Heart left ventricle (tissue), 16 donors: ENCODE measurements at regions not wholly inside any gene's neighbourhood (a gene's known extent, or its start where the extent isn't known, plus 50 kb on each side); places are given as distances from the start of the nearest gene placed in this dataset.

Source experiments
- ATAC-seq, 4 donors: fragments of 200-7000 bp; cut with Tn5 transposase; one replicate each; pipeline ENCODE4 v1.9.1; 2020 to 2022; ENCODE audit warnings: moderate library complexity in 4 of 4, mild to moderate bottlenecking in 3 of 4, moderate number of reproducible peaks in 1 of 4
- DNase-seq, 5 donors: peaks; one replicate each; pipeline ENCODE4 v3.0.0-alpha.2; 2020
- H3K27ac ChIP-seq, 12 donors: fragments of 200-600 bp; sonication (generic) in 4 of 12; one replicate each; pipeline versions ENCODE4 v1.5.0 to v1.8.0; 2016 to 2022; ENCODE audit warnings: mild to moderate bottlenecking in 2 of 12
- H3K27me3 ChIP-seq, 9 donors: fragments of 200-600 bp; sonication (generic) in 2 of 9; one replicate each; pipeline versions ENCODE4 v1.5.1 to v1.8.0; 2016 to 2022; ENCODE audit warnings: mild to moderate bottlenecking in 3 of 9
- H3K36me3 ChIP-seq, 9 donors: fragments of 200-600 bp; sonication (generic) in 2 of 9; one replicate each; pipeline versions ENCODE4 v1.5.0 to v1.8.0; 2018 to 2022; ENCODE audit warnings: mild to moderate bottlenecking in 2 of 9
- H3K4me1 ChIP-seq, 12 donors: fragments of 200-600 bp; sonication (generic) in 4 of 12; one replicate each; pipeline versions ENCODE4 v1.5.0 to v1.8.0; 2016 to 2022; ENCODE audit warnings: mild to moderate bottlenecking in 3 of 12
- H3K4me3 ChIP-seq, 12 donors: fragments of 200-600 bp; sonication (generic) in 4 of 12; one replicate each; pipeline versions ENCODE4 v1.5.0 to v1.8.0; 2017 to 2022; ENCODE audit warnings: mild to moderate bottlenecking in 9 of 12, moderate library complexity in 4 of 12
- H3K9me3 ChIP-seq, 12 donors: fragments of 200-600 bp; sonication (generic) in 4 of 12; one replicate each; pipeline versions ENCODE4 v1.5.0 to v1.8.0; 2016 to 2022; ENCODE audit warnings: mild to moderate bottlenecking in 1 of 12
- POLR2A ChIP-seq, 2 donors: fragments of 450-650 bp; IDR thresholded peaks; one replicate each; pipeline ENCODE4 v1.6.1; 2017; ENCODE audit warnings: antibody characterized with exemption in 2 of 2, mild to moderate bottlenecking in 2 of 2, moderate library complexity in 2 of 2
- WGBS, 4 donors: extraction: QIAGEN DNeasy Blood & Tissue Kit in 2 of 4; methylation state at CpG; one replicate each; pipeline versions ENCODE4 v1.1.5 to v1.1.7; 2013 to 2018; 5-methylcytosine and 5-hydroxymethylcytosine counted together
- intact Hi-C, 10 donors: fragments of 100-400 bp; cut with DNase I; formaldehyde crosslinking; loops; one replicate each; pipeline versions ENCODE4 v1.11.1 to v1.14.2; 2022
- TF ChIP-seq, protein P1 (sequence below), 12 donors: fragments of 200-600 bp; sonication (generic) in 4 of 12; IDR thresholded peaks; one replicate each; pipeline versions ENCODE4 v1.5.0 to v1.8.0; 2018 to 2022; ENCODE audit warnings: antibody characterized with exemption in 12 of 12, mild to moderate bottlenecking in 5 of 12
- donor health status: ischemic (EF 13 %, LVEDD 7.1; RV severe dilation, severe dysfunction).
- donor health status: healthy with polysubstance abuse.
- donor health status: DM: no; HTN: yes; CAD: no.
- donor health status: DM: no; HTN: no; CAD: no.
- donor health status: ischemic (EF 25% LVEDD 6.9; RV normal size, moderate dysfunction).
- donor health status: ischemic (EF 25% LVEDD 5.7; RV mildly dilated, moderate dysfunction).
- donor health status: healthy.
- donor health status: DM: yes; HTN: yes; CAD: no.
- donor health status: ischemic (EF 35%, LVEDD 5.7; RV mildly dilated, moderate dysfunction).
- donor health status: nonischemic (EF 11% LVEDD 7.7; RV severe dilation, severe dysfunction).
- donor health status: DM: yes; HTN: yes; CAD: no.
- donor health status: PGD.
- donor health status: ischemic (EF 29% LVEDD 5.4; RV normal size, mild dysfunction).
- donor health status: nonischemic (EF 23%, LVEDD 6.1; RV moderate dilation, normal function).

- no peak for TF ChIP-seq POLR2A (IDR thresholded peaks at IDR 0.05)
- TF ChIP-seq, protein P1, sequence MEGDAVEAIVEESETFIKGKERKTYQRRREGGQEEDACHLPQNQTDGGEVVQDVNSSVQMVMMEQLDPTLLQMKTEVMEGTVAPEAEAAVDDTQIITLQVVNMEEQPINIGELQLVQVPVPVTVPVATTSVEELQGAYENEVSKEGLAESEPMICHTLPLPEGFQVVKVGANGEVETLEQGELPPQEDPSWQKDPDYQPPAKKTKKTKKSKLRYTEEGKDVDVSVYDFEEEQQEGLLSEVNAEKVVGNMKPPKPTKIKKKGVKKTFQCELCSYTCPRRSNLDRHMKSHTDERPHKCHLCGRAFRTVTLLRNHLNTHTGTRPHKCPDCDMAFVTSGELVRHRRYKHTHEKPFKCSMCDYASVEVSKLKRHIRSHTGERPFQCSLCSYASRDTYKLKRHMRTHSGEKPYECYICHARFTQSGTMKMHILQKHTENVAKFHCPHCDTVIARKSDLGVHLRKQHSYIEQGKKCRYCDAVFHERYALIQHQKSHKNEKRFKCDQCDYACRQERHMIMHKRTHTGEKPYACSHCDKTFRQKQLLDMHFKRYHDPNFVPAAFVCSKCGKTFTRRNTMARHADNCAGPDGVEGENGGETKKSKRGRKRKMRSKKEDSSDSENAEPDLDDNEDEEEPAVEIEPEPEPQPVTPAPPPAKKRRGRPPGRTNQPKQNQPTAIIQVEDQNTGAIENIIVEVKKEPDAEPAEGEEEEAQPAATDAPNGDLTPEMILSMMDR (IDR thresholded peaks at IDR 0.05) = peak; percentile 69 to 83 (median 77)
- peaks cover 0 to 11% (median 0%) of the 10 kb centered on the region in 9 donors for H3K27me3 ChIP-seq
- H3K4me1 ChIP-seq = peaks cover 0 to 8% (median 0%) of the 10 kb centered on the region in 12 donors
- H3K4me3 ChIP-seq = no peak overlapping the region
- intact Hi-C loops = no loop called here
- H3K36me3 ChIP-seq = no peaks in the 10 kb centered on the region
- DNase-seq (peak in 4 of 5 donors; percentile 31 to 40 (median 36)), ATAC-seq (peak; percentile 75 to 83 (median 80))
- 6 to 8% (median 7%) methylated on average over 8 of the region's 8 CpGs for WGBS, 4 donors
- H3K9me3 ChIP-seq = peaks cover 0 to 11% (median 0%) of the 10 kb centered on the region in 12 donors
- no peak overlapping the region for H3K27ac ChIP-seq
Measured at GRCh38 chr4:159487284-159487747, 384.4 kb downstream of the RAPGEF2 start.

- peaks cover 0 to 11% (median 0%) of the 10 kb centered on the region in 9 donors for H3K27me3 ChIP-seq
Measured at GRCh38 chr4:159489646-159490045, 386.8 kb downstream of the RAPGEF2 start.

GRCh38 chr4:159495515-159496236, 392.8 kb downstream of the RAPGEF2 start:
- intact Hi-C loops = loop anchor here in 1 of 10 donors (10.0 kb wide), 1 partner anchor 259 kb away; no protein-coding TSS in a partner anchor
- TF ChIP-seq, protein P1 (IDR thresholded peaks at IDR 0.05) = no peak
- no peak for TF ChIP-seq POLR2A (IDR thresholded peaks at IDR 0.05)
- Histone ChIP-seq H3K27ac (no peak overlapping the region), H3K4me1 (peaks cover 0 to 13% (median 0%) of the 10 kb centered on the region in 12 donors), H3K36me3 (no peaks in the 10 kb centered on the region), H3K27me3 (no peaks in the 10 kb centered on the region), H3K4me3 (no peak overlapping the region), H3K9me3 (peaks cover 0 to 12% (median 0%) of the 10 kb centered on the region in 12 donors)
- WGBS, 4 donors = 68 to 79% (median 73%) methylated on average over 2 of the region's 2 CpGs
- ATAC-seq (no peak), DNase-seq (no peak)

More at GRCh38 chr4:159489646-159490045, 386.8 kb downstream of the RAPGEF2 start:
- Histone ChIP-seq H3K36me3 (no peaks in the 10 kb centered on the region), H3K9me3 (peaks cover 0 to 12% (median 0%) of the 10 kb centered on the region in 12 donors), H3K27ac (no peak overlapping the region), H3K4me1 (peaks cover 0 to 8% (median 0%) of the 10 kb centered on the region in 12 donors), H3K4me3 (no peak overlapping the region)
- DNase-seq = no peak
- TF ChIP-seq, protein P1 (IDR thresholded peaks at IDR 0.05) = no peak
- no peak for TF ChIP-seq POLR2A (IDR thresholded peaks at IDR 0.05)
- intact Hi-C loops = loop anchor here in 1 of 10 donors (10.0 kb wide), 1 partner anchor 265 kb away; no protein-coding TSS in a partner anchor
- WGBS, 4 donors = 83 to 93% (median 89%) methylated on average over 1 of the region's 1 CpG
- ATAC-seq = no peak

DNA sequence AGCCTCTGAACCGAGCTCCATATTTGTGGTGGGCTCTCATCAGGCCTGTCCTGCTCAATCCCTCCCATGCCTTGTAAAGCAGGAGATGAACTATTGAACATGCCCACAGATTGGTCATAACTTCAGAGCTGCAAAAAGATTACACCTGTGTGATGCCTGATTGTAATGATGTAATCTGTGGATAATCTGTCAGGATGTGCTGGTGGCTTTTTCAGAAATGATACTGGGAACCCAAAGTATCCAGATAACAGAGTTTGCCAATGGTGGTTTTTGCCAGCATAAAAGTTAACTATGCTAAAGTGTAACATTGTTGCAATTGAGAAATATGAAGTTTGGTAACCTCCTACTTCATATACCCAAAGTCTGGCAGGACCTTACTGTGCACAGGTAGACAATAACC, 393.4 kb downstream of the RAPGEF2 start:
- WGBS, 4 donors = 62 to 68% (median 63%) methylated on average over 1 of the region's 1 CpG
- DNase-seq (no peak), ATAC-seq (no peak)
- Histone ChIP-seq H3K36me3 (no peaks in the 10 kb centered on the region), H3K4me1 (peaks cover 0 to 13% (median 0%) of the 10 kb centered on the region in 12 donors), H3K9me3 (peaks cover 0 to 12% (median 0%) of the 10 kb centered on the region in 12 donors), H3K27ac (no peak overlapping the region), H3K4me3 (no peak overlapping the region), H3K27me3 (no peaks in the 10 kb centered on the region)
- intact Hi-C loops = loop anchor here in 1 of 10 donors (10.0 kb wide), 1 partner anchor 259 kb away; no protein-coding TSS in a partner anchor
- TF ChIP-seq, protein P1 (IDR thresholded peaks at IDR 0.05) = no peak
